IPS-NIHi7 (cell line): ENCODE measurements at regions not wholly inside any gene's neighbourhood (a gene's known extent, or its start where the extent isn't known, plus 50 kb on each side); places are given as distances from the start of the nearest gene placed in this dataset.
"Not testable (repeated sequence)": the region's sequence is repeated elsewhere in the genome, so short reads cannot be mapped to it uniquely, and the experiment has no call there.

Experiments used
- DNase-seq: peaks from one replicate; pipeline ENCODE4 v3.0.0; 2012; ENCODE audit warnings: mixed read lengths; ENCODE audit errors: extremely low spot score

- peak; percentile 23 for DNase-seq
Observed at GRCh38 chr4:66430856-66431255, 760.6 kb upstream of the EPHA5 start.

- DNase-seq = no peak
Observed at GRCh38 chr4:66429276-66429675, 759.0 kb upstream of the EPHA5 start.

- DNase-seq = no peak
Observed at GRCh38 chr4:66416425-66416824, 746.1 kb upstream of the EPHA5 start.

- no peak for DNase-seq
Observed at GRCh38 chr4:66404141-66404540, 733.9 kb upstream of the EPHA5 start.

GRCh38 chr4:66376921-66377320 lies 706.6 kb upstream of the EPHA5 start:
- no peak for DNase-seq

GRCh38 chr4:66376396-66376795 lies 706.1 kb upstream of the EPHA5 start:
- no peak for DNase-seq

GRCh38 chr4:66373268-66373667 lies 703.0 kb upstream of the EPHA5 start:
- no peak for DNase-seq

- DNase-seq = no peak
Observed at GRCh38 chr4:66372706-66373105, 702.4 kb upstream of the EPHA5 start.

GRCh38 chr4:66367043-66367660 lies 696.9 kb upstream of the EPHA5 start:
- DNase-seq = no peak

- DNase-seq = not testable (repeated sequence)
Observed at GRCh38 chr4:66360395-66360794, 690.1 kb upstream of the EPHA5 start.

GRCh38 chr4:66357316-66357715 lies 687.0 kb upstream of the EPHA5 start:
- no peak for DNase-seq

GRCh38 chr4:66355328-66355727 lies 685.0 kb upstream of the EPHA5 start:
- DNase-seq = no peak

- DNase-seq = no peak
Observed at GRCh38 chr4:66351761-66352160, 681.5 kb upstream of the EPHA5 start.

GRCh38 chr4:66340286-66340893 lies 670.1 kb upstream of the EPHA5 start:
- no peak for DNase-seq

- no peak for DNase-seq
Observed at GRCh38 chr4:66339007-66339406, 668.7 kb upstream of the EPHA5 start.

- DNase-seq = no peak
Observed at GRCh38 chr4:66331761-66332160, 661.5 kb upstream of the EPHA5 start.

GRCh38 chr4:66330125-66330524 lies 659.8 kb upstream of the EPHA5 start:
- DNase-seq = no peak

GRCh38 chr4:66328803-66329574 lies 658.7 kb upstream of the EPHA5 start:
- DNase-seq = peak; percentile 7

GRCh38 chr4:66307641-66308438 lies 637.6 kb upstream of the EPHA5 start:
- no peak for DNase-seq

- no peak for DNase-seq
Observed at GRCh38 chr4:66300336-66300934, 630.1 kb upstream of the EPHA5 start.

GRCh38 chr4:66298569-66298968 lies 628.3 kb upstream of the EPHA5 start:
- DNase-seq = no peak

- no peak for DNase-seq
Observed at GRCh38 chr4:66297703-66298102, 627.4 kb upstream of the EPHA5 start.
